Activated CD8-positive, alpha-beta memory T cell treated with anti-CD3 and anti-CD28 coated beads, Interleukin-2, amount 50 U/mL, for 1 hour (primary cell): ENCODE measurements at regions not wholly inside any gene's neighbourhood (a gene's known extent, or its start where the extent isn't known, plus 50 kb on each side); places are given as distances from the start of the nearest gene placed in this dataset.

Experiments used
- DNase-seq: peaks from one replicate; pipeline ENCODE4 v3.0.0-alpha.2; 2020; ENCODE audit errors: extremely low read depth

GRCh38 chrX:13149702-13150350, 105.4 kb upstream of the FAM9C start:
- no peak for DNase-seq

GRCh38 chrX:13147733-13148132, 103.3 kb upstream of the FAM9C start:
- no peak for DNase-seq

GRCh38 chrX:13147147-13147546, 102.7 kb upstream of the FAM9C start:
- DNase-seq = no peak

- no peak for DNase-seq
Measured at GRCh38 chrX:13144927-13145655, 100.7 kb upstream of the FAM9C start.

- no peak for DNase-seq
Measured at GRCh38 chrX:13142891-13143290, 98.5 kb upstream of the FAM9C start.

- no peak for DNase-seq
Measured at GRCh38 chrX:13140007-13140406, 95.6 kb upstream of the FAM9C start.

- DNase-seq = no peak
Measured at GRCh38 chrX:13131396-13132137, 87.1 kb upstream of the FAM9C start.

GRCh38 chrX:13130816-13131215, 86.4 kb upstream of the FAM9C start:
- DNase-seq = no peak

GRCh38 chrX:13128104-13128503, 83.7 kb upstream of the FAM9C start:
- no peak for DNase-seq

- no peak for DNase-seq
Measured at GRCh38 chrX:13126775-13127174, 82.4 kb upstream of the FAM9C start.

- no peak for DNase-seq
Measured at GRCh38 chrX:13125188-13125587, 80.8 kb upstream of the FAM9C start.

GRCh38 chrX:13123857-13124345, 79.5 kb upstream of the FAM9C start:
- DNase-seq = no peak

- no peak for DNase-seq
Measured at GRCh38 chrX:13123247-13123856, 78.9 kb upstream of the FAM9C start.

GRCh38 chrX:13121020-13121555, 76.7 kb upstream of the FAM9C start:
- no peak for DNase-seq

GRCh38 chrX:13120017-13120416, 75.6 kb upstream of the FAM9C start:
- DNase-seq = no peak

- no peak for DNase-seq
Measured at GRCh38 chrX:13119386-13119785, 75.0 kb upstream of the FAM9C start.

GRCh38 chrX:13115146-13115855, 70.9 kb upstream of the FAM9C start:
- no peak for DNase-seq

GRCh38 chrX:13112499-13112898, 68.1 kb upstream of the FAM9C start:
- no peak for DNase-seq

- DNase-seq = no peak
Measured at GRCh38 chrX:13110433-13111324, 66.3 kb upstream of the FAM9C start.

GRCh38 chrX:13109817-13110216, 65.4 kb upstream of the FAM9C start:
- no peak for DNase-seq
